Right lung (tissue), 2 donors: ENCODE measurements at regions not wholly inside any gene's neighbourhood (a gene's known extent, or its start where the extent isn't known, plus 50 kb on each side); places are given as distances from the start of the nearest gene placed in this dataset.
"Not testable (repeated sequence)": the region's sequence is repeated elsewhere in the genome, so short reads cannot be mapped to it uniquely, and the experiment has no call there.

Source experiments
- DNase-seq, 2 donors: peaks; one replicate each; pipeline ENCODE4 v3.0.0-alpha.2; 2013

GRCh38 chrX:122196343-122196742, 987.7 kb upstream of the GRIA3 start:
- DNase-seq, result no peak

GRCh38 chrX:122203399-122203798, 980.7 kb upstream of the GRIA3 start:
- DNase-seq, result no peak

GRCh38 chrX:122218666-122219065, 965.4 kb upstream of the GRIA3 start:
- DNase-seq, result no peak

GRCh38 chrX:122219226-122219625, 964.9 kb upstream of the GRIA3 start:
- DNase-seq, result no peak

GRCh38 chrX:122219735-122220134, 964.3 kb upstream of the GRIA3 start:
- no peak for DNase-seq

GRCh38 chrX:122220644-122221373, 963.3 kb upstream of the GRIA3 start:
- no peak for DNase-seq

GRCh38 chrX:122221810-122222209, 962.3 kb upstream of the GRIA3 start:
- DNase-seq, result not testable (repeated sequence)

- not testable (repeated sequence) for DNase-seq
These were observed 959.9 kb upstream of the GRIA3 start for GRCh38 chrX:122224137-122224536.

- DNase-seq, result no peak
These were observed 945.3 kb upstream of the GRIA3 start for GRCh38 chrX:122238801-122239200.

- DNase-seq, result no peak
These were observed 942.1 kb upstream of the GRIA3 start for GRCh38 chrX:122241959-122242358.

GRCh38 chrX:122244080-122244479, 940.0 kb upstream of the GRIA3 start:
- DNase-seq, result no peak

- no peak for DNase-seq
These were observed 938.9 kb upstream of the GRIA3 start for GRCh38 chrX:122245175-122245574.

GRCh38 chrX:122245943-122246342, 938.1 kb upstream of the GRIA3 start:
- no peak for DNase-seq

GRCh38 chrX:122246937-122247336, 937.1 kb upstream of the GRIA3 start:
- no peak for DNase-seq

- no peak for DNase-seq
These were observed 935.4 kb upstream of the GRIA3 start for GRCh38 chrX:122248681-122249080.

- no peak for DNase-seq
These were observed 931.6 kb upstream of the GRIA3 start for GRCh38 chrX:122252454-122252853.

- no peak for DNase-seq
These were observed 915.7 kb upstream of the GRIA3 start for GRCh38 chrX:122268353-122268752.

GRCh38 chrX:122269243-122269781, 914.8 kb upstream of the GRIA3 start:
- no peak for DNase-seq

- DNase-seq, result no peak
These were observed 913.1 kb upstream of the GRIA3 start for GRCh38 chrX:122270809-122271494.

- DNase-seq, result no peak
These were observed 912.1 kb upstream of the GRIA3 start for GRCh38 chrX:122272011-122272410.

GRCh38 chrX:122279746-122280145, 904.3 kb upstream of the GRIA3 start:
- DNase-seq, result no peak

GRCh38 chrX:122299822-122300221, 884.3 kb upstream of the GRIA3 start:
- not testable (repeated sequence) for DNase-seq

- DNase-seq, result no peak
These were observed 882.6 kb upstream of the GRIA3 start for GRCh38 chrX:122301491-122301890.
